GM18505 (cell line): ENCODE measurements at regions not wholly inside any gene's neighbourhood (a gene's known extent, or its start where the extent isn't known, plus 50 kb on each side); places are given as distances from the start of the nearest gene placed in this dataset.
"Not testable (repeated sequence)": the region's sequence is repeated elsewhere in the genome, so short reads cannot be mapped to it uniquely, and the experiment has no call there.

Source experiments
- ATAC-seq: cut with Tn5 transposase; IDR thresholded peaks from one replicate; pipeline ENCODE4 v1.9.1; 2021; ENCODE audit not compliant: unreplicated experiment
- POLR2A ChIP-seq: IDR thresholded peaks from 4 replicates; pipeline ENCODE4 v1.6.1; 2011; ENCODE audit warnings: borderline replicate concordance; ENCODE audit not compliant: insufficient read depth, insufficient read length; ENCODE audit errors: extremely low read depth

DNA sequence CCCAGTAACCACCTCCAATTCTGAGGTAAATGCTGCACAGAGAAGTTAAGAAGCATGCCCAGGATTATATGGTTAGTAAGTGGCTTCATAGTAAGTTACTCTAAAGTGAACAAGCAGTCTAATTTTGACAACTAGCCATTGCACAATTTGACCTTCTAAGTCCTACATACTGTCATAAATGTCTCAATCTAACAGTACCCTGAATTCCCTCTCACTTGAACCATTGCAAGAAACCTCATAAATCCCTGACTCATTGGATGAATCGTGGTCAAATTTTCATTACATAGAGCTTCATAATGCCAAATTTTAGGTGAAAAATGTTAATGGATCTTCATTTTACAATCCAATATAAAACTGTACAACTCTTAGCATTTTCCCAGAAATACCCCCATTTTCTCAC, 217.3 kb upstream of the GRIA4 start:
- TF ChIP-seq POLR2A = no peak
- no peak for ATAC-seq

DNA sequence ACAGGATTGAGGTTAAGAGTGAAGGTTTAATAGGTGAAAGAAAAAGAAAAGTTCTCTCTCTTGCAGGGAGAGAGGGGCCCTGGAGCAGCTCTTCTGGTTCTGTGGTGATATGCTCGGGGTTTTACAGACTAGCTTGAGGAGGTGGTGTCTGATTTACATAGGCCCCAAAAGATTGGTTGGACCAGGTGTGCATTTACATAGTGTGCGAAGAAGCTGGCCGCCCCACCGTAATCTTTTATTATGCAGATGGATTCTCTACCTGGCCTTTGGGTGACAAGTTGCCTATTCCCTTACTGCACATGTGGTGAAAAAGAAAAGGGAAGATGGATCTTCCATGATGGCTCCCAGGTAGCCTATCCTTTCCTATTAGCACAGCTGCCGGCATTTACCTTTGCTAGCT, 219.9 kb upstream of the GRIA4 start:
- TF ChIP-seq POLR2A = no peak
- ATAC-seq = no peak

DNA sequence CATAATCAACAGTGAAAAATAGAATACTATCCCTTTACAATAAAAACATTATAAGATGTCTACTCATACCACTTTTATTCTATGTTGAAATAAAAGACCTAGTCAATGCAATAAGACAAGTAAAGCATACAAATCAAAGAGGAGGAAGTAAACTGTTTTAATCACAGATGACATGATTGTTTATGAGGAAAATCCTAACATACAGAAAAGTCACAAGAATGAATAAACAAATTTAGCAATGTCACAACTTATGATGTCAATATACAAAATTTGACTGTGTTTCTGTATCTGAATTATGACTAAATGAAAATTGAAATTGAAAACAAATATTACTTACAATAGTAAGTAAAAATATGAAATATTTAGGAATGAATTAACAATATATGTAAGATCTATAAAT, 221.9 kb upstream of the GRIA4 start:
- TF ChIP-seq POLR2A = no peak
- no peak for ATAC-seq

DNA sequence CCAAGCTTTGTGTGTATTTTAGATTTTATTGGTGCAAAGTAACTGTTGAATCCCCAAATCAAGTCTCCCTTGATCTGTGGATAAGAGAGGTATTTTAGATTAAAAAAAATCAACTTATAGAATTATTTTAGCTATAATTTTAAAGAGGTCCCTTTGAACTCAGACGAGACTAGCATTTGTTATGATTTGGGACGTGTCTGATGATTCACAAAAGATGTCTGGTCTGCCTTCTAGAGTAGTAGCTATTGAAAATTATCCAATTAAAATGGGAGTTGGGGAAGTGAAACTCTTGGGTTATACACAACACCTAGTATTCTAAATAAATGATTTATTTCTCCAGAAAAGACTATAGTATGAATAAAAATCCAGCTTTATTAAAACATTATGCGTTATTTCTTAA, 227.9 kb upstream of the GRIA4 start:
- ATAC-seq = no peak
- TF ChIP-seq POLR2A = no peak

DNA sequence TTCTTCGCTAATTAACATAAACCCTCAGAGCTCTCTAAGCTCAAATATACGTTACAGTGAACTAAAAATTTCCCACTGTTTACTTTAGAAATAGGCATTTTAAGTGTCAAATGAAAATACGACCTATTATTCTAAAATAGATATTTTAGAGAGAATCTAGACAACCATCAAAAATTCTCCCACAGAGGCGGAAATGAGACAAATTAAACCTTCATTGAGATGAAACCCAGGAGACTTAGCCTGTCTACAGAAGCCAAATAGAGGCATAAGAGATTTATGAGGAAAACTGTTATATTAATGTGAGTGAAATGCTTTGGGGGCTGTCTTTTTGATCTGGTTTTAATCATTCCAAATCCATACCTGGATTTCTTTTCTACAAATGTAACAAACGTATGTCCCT, 232.0 kb upstream of the GRIA4 start:
- no peak for ATAC-seq
- TF ChIP-seq POLR2A = no peak

DNA sequence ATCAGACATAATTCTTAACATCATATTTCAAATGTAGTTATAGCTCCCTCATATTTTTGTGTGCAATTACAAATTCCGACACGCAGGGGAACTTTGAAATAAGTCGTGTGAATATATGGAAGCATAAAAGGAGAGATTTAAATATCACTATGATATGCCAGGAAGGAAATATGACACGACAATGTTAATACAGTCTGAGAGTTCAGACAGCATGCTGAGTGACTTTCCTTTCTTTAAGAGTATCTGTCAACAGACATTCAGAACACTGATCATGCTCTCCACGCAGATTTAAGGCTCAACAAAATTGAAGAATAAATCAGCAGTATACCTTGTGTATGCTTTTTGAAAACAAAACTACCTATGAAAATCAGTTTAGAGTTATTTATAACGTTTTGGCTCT, 232.6 kb upstream of the CARD18 start:
- ATAC-seq = no peak
- no peak for TF ChIP-seq POLR2A

DNA sequence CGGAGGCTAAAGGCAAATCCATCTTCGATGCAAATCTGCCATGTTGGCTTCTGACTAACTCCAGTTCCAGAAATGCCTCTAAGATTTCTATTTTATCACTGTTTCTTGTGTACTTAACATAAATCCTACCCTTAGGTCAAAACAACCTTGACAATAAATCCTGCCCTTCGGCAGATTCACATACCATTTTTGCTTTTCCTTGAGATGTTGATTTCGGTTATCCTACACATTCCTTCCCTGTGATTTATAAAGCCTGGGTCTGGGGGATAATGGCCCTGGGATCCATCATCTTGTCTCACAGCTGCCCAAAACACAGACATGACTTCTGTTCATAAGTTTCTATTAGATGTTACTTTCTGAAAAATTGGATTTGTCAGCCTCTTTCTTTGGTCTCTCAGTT, 231.7 kb upstream of the CARD18 start:
- no peak for ATAC-seq

DNA sequence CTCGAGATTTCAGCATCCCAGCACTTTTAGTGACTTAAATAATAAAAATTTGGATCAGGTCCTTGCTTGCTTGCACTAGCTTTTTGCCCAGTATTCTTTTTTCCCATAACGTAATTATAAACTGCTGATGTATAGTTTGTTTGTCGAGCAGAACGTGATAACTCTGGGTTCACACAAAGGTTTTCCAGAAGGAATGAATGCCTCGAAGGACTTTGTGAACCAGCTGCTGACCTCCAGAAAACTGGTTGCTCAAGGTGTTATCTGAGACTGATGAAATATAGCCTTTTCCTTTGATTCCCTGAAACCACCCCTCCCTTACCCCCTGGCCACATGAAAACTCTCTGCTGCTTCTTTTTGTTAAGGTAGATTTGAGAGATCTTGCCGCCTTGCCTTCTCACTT, 229.1 kb upstream of the CARD18 start:
- no peak for TF ChIP-seq POLR2A
- ATAC-seq = no peak

More for the DNA sequence above, 231.7 kb upstream of the CARD18 start:
- TF ChIP-seq POLR2A = no peak

DNA sequence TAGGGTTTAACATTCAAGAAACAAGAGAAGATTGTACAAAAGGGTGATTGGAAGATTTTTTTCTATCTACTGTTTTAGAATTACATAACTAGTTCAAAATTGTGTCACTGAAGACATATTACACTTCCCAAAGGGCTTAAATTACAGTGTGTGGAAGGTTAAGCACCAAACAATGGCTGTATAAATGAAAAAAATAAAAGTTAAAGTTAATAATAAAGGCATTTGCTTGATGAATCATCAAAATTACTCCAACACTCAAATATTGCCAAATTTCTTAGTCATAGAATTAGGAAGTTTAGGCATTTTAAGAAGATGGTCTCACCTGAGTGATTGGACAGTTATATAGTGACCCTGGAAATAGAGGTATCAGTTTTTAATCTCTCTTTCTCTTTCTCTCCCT, 227.6 kb upstream of the CARD18 start:
- TF ChIP-seq POLR2A = no peak
- no peak for ATAC-seq

DNA sequence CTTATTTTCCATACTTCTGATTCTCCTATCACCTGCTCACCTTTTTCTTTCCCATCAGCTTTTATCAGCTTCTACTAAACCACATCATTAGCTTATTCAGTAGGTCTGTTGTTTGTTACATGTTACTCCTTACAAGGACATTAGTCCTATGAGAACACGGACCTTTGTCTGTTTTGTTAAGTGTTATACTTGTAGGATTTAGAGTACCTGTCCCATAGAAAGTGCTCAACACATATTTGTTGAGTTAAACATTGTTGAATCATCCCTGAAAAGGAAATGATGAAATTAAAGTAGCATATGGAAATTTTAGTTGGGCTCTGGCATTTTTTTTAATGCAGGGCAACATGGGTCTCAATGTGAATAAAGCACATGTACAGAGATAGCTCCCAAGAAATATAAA, 222.1 kb upstream of the CARD18 start:
- no peak for ATAC-seq
- no peak for TF ChIP-seq POLR2A

DNA sequence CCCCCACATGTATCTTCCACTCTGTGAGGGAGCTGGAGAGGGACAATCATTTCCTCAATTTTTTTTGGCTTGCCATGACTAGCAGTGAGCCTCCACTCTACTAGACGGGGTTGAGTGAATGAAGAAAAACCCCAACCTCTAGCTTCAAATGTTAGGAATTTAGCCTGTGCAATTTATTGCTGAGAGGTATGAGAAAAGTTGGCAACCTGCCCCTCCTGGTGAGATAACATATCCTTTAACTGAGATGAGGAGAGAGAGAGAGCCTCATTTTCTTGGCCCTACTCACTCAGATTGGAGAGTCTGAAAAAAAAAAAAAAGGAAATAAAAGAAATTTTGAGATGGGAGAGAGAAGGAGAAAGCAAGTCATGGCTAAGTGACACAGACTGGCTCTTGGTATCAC, 218.2 kb upstream of the CARD18 start:
- no peak for TF ChIP-seq POLR2A
- ATAC-seq = no peak

DNA sequence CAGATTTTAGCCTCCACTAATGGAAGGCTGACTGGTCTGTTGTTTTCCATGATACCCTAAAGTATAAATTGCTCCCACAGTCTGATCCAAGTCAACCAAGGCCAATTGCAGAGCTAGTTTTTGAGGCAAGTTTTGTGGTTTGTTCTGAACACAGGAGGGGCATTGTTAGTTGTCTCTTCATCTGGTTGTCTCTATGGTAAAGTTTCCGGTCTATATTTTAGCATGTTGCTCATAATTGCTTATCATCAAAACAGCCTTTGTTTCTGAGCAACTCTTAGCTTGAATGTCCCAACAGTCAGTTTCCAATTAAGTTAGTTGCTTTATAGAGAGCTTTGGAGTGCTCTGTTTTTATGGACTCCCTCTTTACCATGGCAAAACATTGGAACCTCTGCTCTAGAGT, 217.6 kb upstream of the CARD18 start:
- TF ChIP-seq POLR2A = no peak
- ATAC-seq = no peak

DNA sequence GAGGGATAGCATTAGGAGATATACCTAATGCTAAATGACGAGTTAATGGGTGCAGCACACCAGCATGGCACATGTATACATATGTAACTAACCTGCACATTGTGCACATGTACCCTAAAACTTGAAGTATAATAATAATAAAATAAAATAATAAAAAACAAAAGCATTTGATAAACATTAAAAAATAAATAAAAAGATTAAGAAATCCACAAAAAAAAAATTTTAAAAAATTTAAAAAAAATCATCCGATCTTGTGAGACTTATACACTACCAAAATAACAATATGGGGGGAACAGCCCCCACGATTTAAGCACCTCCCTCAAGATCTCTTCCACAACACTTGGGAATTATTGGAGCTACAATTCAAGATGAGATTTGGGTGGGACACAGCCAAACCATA, 210.3 kb upstream of the CARD18 start:
- not testable (repeated sequence) for ATAC-seq

DNA sequence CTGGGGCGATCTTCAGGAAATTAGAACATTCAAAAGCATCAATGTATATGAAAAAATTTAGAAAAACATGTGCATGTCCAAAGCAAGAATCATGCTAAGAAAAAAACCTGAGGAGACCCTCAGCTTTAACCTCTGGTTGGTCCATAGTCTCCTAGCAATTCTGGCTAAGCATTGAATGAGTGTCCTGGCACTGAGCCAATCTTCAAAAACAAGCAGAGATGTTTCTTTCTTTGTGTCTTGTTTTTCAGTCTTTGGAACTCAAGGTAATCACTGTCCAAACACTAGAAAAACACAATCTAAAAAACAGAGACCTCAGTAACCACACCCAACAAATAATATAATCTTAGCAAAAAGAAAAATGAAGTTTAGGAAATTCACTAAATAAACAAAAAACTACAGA, 205.4 kb upstream of the CARD18 start:
- TF ChIP-seq POLR2A = no peak
- ATAC-seq = no peak

DNA sequence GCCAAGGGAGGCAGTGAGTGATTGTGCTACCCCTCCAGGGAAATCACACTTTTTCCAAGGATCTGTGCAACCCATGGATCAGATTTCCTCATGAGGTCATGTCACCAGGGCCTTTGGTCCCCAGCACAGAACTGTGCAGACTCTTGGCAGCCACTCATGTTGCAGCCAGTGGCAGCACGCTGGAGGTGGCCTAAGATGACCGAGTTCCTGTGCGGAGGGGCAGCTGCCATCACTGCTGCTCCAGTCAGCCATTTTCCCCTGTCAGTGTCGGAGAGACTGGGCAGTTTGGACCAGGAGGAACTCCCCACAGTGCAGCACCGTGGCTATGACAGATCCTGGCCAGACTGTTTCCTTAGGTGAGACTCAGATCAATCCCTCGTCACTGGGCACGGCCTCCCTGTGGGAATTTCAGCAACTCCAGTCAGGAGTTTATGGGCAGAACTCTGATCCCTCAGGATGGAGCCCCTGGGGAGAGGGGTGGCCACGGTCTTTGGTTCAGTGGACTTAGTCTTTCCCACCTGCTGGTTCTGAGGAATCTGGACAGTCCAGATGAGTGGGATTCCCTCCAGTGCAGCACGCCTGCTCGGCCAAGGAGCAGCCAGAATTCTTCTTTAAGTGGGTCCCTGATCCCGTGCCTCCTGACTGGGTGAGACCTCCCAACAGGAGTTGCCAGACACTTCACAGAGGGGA, 194.6 kb upstream of the CARD18 start:
- no peak for TF ChIP-seq POLR2A
- no peak for ATAC-seq

DNA sequence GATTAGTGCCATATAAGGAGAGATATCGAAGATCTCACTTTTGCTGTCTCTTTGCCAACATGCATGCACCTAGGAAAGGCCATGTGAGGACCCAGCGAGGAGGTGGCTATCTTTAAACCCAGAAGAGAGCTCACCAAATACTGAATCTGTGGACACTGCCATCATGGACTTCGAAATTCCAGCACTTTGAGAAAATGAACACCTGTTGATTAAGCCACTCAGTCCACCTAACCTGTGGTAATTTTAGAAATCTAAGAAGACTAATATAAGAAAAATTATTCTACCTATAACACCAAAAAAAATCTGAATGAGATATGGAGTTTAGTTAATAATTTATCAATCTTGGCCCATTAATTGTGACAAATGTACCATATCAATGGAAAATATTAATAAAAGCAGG, 193.6 kb upstream of the CARD18 start:
- no peak for ATAC-seq
- TF ChIP-seq POLR2A = no peak

DNA sequence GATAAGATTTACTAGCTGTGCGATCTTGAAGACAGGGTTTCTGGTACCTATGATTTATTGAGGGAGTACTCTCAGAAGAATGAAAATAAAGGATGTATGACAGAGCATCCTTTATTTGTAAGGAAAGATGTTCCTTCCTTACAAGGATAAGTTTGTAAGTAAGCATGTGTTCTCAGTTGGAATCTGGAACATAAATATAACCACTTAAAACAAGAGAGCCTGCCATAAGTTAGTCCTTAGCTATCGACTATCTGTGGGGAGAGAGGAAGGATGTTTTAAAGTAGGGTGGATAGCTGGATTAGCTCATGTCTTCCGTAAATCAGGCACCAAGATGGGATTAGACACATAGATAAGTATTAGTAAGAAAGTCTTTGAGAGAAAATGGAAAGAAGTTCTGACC, 192.6 kb upstream of the CARD18 start:
- no peak for ATAC-seq
- TF ChIP-seq POLR2A = no peak
